H1 (cell line): ENCODE measurements at regions not wholly inside any gene's neighbourhood (a gene's known extent, or its start where the extent isn't known, plus 50 kb on each side); places are given as distances from the start of the nearest gene placed in this dataset.

Experiments
- CTCF ChIA-PET: fragments of 300-600 bp; sonication (Branson Sonifier 250); formaldehyde crosslinking; loops from one replicate; lab custom pipeline; 2021; ENCODE audit not compliant: partially characterized antibody; lab: Charles Lee
- POLR2A ChIA-PET: fragments of 300-600 bp; sonication (Branson Sonifier 250); formaldehyde crosslinking; loops from one replicate; lab custom pipeline; 2021; ENCODE audit warnings: inconsistent platforms; ENCODE audit not compliant: partially characterized antibody; lab: Charles Lee
- DNase-seq, 2 experiments: peaks; one replicate each; pipeline versions ENCODE4 v3.0.0 to v3.0.0-alpha.2; 2010 to 2022; ENCODE audit warnings: low spot score in 2 of 2, low read depth in 1 of 2, mixed read lengths in 1 of 2
- FAIRE-seq: peaks from 2 replicates; lab custom pipeline; 2011; peaks lifted over from hg19 to GRCh38; lab: Jason Lieb, UNC
- H2AFZ ChIP-seq: 2 replicates; pipeline ENCODE4 v1.8.1; 2012; ENCODE audit warnings: low read length, inconsistent platforms
- H2AK5ac ChIP-seq: 2 replicates; pipeline ENCODE4 v1.6.1; 2013; ENCODE audit warnings: low read depth, low read length
- H2BK120ac ChIP-seq: replicated peaks from 2 replicates; pipeline ENCODE3; 2013; ENCODE audit warnings: low read depth, low read length, inconsistent platforms
- H2BK12ac ChIP-seq: 2 replicates; pipeline ENCODE4 v1.6.1; 2013; ENCODE audit warnings: low read depth, low read length
- H2BK15ac ChIP-seq: 2 replicates; pipeline ENCODE4 v1.6.1; 2013; ENCODE audit warnings: low read length
- H2BK20ac ChIP-seq: 2 replicates; pipeline ENCODE4 v1.6.1; 2013; ENCODE audit warnings: low read length
- H2BK5ac ChIP-seq: 2 replicates; pipeline ENCODE4 v1.6.1; 2013; ENCODE audit warnings: low read depth, low read length
- H3K14ac ChIP-seq: 2 replicates; pipeline ENCODE4 v1.6.1; 2013; ENCODE audit warnings: inconsistent platforms; ENCODE audit not compliant: insufficient read length
- H3K18ac ChIP-seq: 2 replicates; pipeline ENCODE4 v1.6.1; 2013; ENCODE audit warnings: low read length; ENCODE audit errors: extremely low read depth
- H3K23ac ChIP-seq: 2 replicates; pipeline ENCODE4 v1.6.1; 2013; ENCODE audit warnings: inconsistent platforms; ENCODE audit not compliant: insufficient read length
- H3K23me2 ChIP-seq: 2 replicates; pipeline ENCODE4 v1.6.1; 2013; ENCODE audit warnings: low read depth, low read length
- H3K27ac ChIP-seq: 2 replicates; pipeline ENCODE4 v1.6.1; 2011; ENCODE audit warnings: low read depth, low read length, inconsistent platforms
- H3K27me3 ChIP-seq, 4 experiments: replicated peaks in 1 of 4; 1 replicate in 1 of 4; 2 replicates in 3 of 4; pipeline versions ENCODE4 v1.6.1 to v1.8.1; 2011 to 2013; ENCODE audit warnings: low read length in 3 of 4, mild to moderate bottlenecking in 3 of 4, inconsistent platforms in 2 of 4, mixed read lengths in 2 of 4, moderate library complexity in 1 of 4; ENCODE audit not compliant: control insufficient read depth in 3 of 4, insufficient read depth in 3 of 4; ENCODE audit errors: extremely low read depth in 1 of 4
- H3K36me3 ChIP-seq, 4 experiments: 2 replicates each; pipeline versions ENCODE4 v1.6.1 to v1.8.1; 2011 to 2013; ENCODE audit warnings: mild to moderate bottlenecking in 4 of 4, low read length in 3 of 4, moderate library complexity in 2 of 4, control low read depth in 1 of 4, inconsistent platforms in 1 of 4; ENCODE audit not compliant: insufficient read depth in 4 of 4, control insufficient read depth in 2 of 4
- H3K4ac ChIP-seq: replicated peaks from 2 replicates; pipeline ENCODE3; 2013; ENCODE audit warnings: low read length, low read depth, mixed read lengths, inconsistent platforms; ENCODE audit not compliant: insufficient read length
- H3K4me1 ChIP-seq, 4 experiments: replicated peaks in 1 of 4; 1 replicate in 1 of 4; 2 replicates in 3 of 4; pipeline versions ENCODE4 v1.6.1 to v1.8.1; 2011 to 2013; ENCODE audit warnings: low read length in 3 of 4, inconsistent platforms in 2 of 4, mixed read lengths in 1 of 4; ENCODE audit not compliant: insufficient read depth in 4 of 4, control insufficient read depth in 3 of 4
- H3K4me2 ChIP-seq, 2 experiments: 2 replicates each; pipeline versions ENCODE4 v1.6.1 to v1.8.1; 2011 to 2013; ENCODE audit warnings: low read depth in 2 of 2, low read length in 2 of 2, control low read depth in 1 of 2, inconsistent platforms in 1 of 2, mild to moderate bottlenecking in 1 of 2; ENCODE audit not compliant: insufficient read depth in 1 of 2
- H3K4me3 ChIP-seq, 4 experiments: fragments of 200-600, 300-600 bp in 1 of 4; sonication (generic), shearing (Covaris generic), sonication (Bioruptor Twin) in 1 of 4; 2 replicates each; pipeline versions ENCODE4 v1.5.1 to v1.8.1; 2011 to 2016; ENCODE audit warnings: low read length in 4 of 4, low read depth in 3 of 4, control low read depth in 2 of 4, inconsistent platforms in 2 of 4, mild to moderate bottlenecking in 2 of 4, mixed read lengths in 1 of 4, moderate library complexity in 1 of 4; ENCODE audit not compliant: insufficient read depth in 2 of 4; ENCODE audit errors: extremely low read depth in 1 of 4
- H3K56ac ChIP-seq: replicated peaks from 2 replicates; pipeline ENCODE3; 2013; ENCODE audit warnings: low read depth, mild to moderate bottlenecking, mixed read lengths, low read length, inconsistent platforms; ENCODE audit not compliant: insufficient read length
- H3K79me1 ChIP-seq: 2 replicates; pipeline ENCODE4 v1.6.1; 2013; ENCODE audit warnings: low read depth, low read length, control low read depth
- H3K79me2 ChIP-seq, 2 experiments: 2 replicates each; pipeline versions ENCODE4 v1.6.1 to v1.8.1; 2012 to 2013; ENCODE audit warnings: low read length in 2 of 2, mild to moderate bottlenecking in 2 of 2, inconsistent platforms in 1 of 2; ENCODE audit not compliant: insufficient read depth in 2 of 2, control insufficient read depth in 1 of 2
- H3K9ac ChIP-seq, 4 experiments: replicated peaks in 1 of 4; 1 replicate in 1 of 4; 2 replicates in 3 of 4; pipeline versions ENCODE4 v1.6.1 to v1.8.1; 2011 to 2013; ENCODE audit warnings: low read depth in 3 of 4, low read length in 3 of 4, control low read depth in 2 of 4, mild to moderate bottlenecking in 2 of 4, moderate library complexity in 2 of 4, inconsistent platforms in 1 of 4; ENCODE audit errors: extremely low read depth in 1 of 4
- H3K9me3 ChIP-seq, 2 experiments: 2 replicates each; pipeline versions ENCODE4 v1.6.1 to v1.8.1; 2012 to 2013; ENCODE audit warnings: mild to moderate bottlenecking in 2 of 2, moderate library complexity in 2 of 2, control low read depth in 1 of 2, inconsistent platforms in 1 of 2, low read depth in 1 of 2, low read length in 1 of 2, mixed read lengths in 1 of 2; ENCODE audit not compliant: insufficient read depth in 2 of 2
- H4K20me1 ChIP-seq, 2 experiments: replicated peaks in 1 of 2; 2 replicates each; pipeline versions ENCODE3 to v1.8.1; 2011 to 2013; ENCODE audit warnings: inconsistent platforms in 2 of 2, low read length in 2 of 2, mild to moderate bottlenecking in 1 of 2; ENCODE audit not compliant: insufficient read depth in 2 of 2, control insufficient read depth in 1 of 2
- H4K5ac ChIP-seq: 2 replicates; pipeline ENCODE4 v1.6.1; 2013; ENCODE audit warnings: low read length, low read depth, mixed read lengths, inconsistent platforms; ENCODE audit not compliant: insufficient read length
- H4K8ac ChIP-seq: 2 replicates; pipeline ENCODE4 v1.8.0; 2013; ENCODE audit warnings: mild to moderate bottlenecking, moderate library complexity, low read length, inconsistent platforms; ENCODE audit not compliant: insufficient read depth; ENCODE audit errors: extremely low read depth
- H4K91ac ChIP-seq: replicated peaks from 2 replicates; pipeline ENCODE3; 2013; ENCODE audit warnings: low read length, mixed read lengths, inconsistent platforms; ENCODE audit not compliant: insufficient read length
- BCL11A ChIP-seq, 2 experiments: IDR thresholded peaks; one replicate each; pipeline ENCODE4 v1.6.1; 2011; ENCODE audit warnings: low read depth in 2 of 2, low read length in 2 of 2, mild to moderate bottlenecking in 2 of 2
- EGR1 ChIP-seq: IDR thresholded peaks from 2 replicates; pipeline ENCODE4 v1.6.1; 2011; ENCODE audit warnings: low read depth, low read length, borderline replicate concordance
- EP300 ChIP-seq, 2 experiments: IDR thresholded peaks; 1 replicate in 1 of 2; 2 replicates in 1 of 2; pipeline ENCODE4 v1.6.1; 2011 to 2012; ENCODE audit warnings: low read depth in 2 of 2, low read length in 2 of 2, mild to moderate bottlenecking in 2 of 2, borderline replicate concordance in 1 of 2, inconsistent platforms in 1 of 2, moderate library complexity in 1 of 2
- GTF2F1 ChIP-seq: IDR thresholded peaks from 2 replicates; pipeline ENCODE4 v1.6.1; 2012; ENCODE audit warnings: low read depth, low read length, improper control_type of control experiment, borderline replicate concordance
- KDM5A ChIP-seq: fragments of 200-600 bp; IDR thresholded peaks from 2 replicates; pipeline ENCODE4 v1.7.1; 2012; ENCODE audit warnings: mild to moderate bottlenecking, low read length, inconsistent platforms, mixed read lengths
- POU5F1 ChIP-seq: IDR thresholded peaks from 2 replicates; pipeline ENCODE4 v1.6.1; 2011; ENCODE audit warnings: low read depth, mild to moderate bottlenecking, low read length, moderate library complexity
- RFX5 ChIP-seq: IDR thresholded peaks from 2 replicates; pipeline ENCODE4 v1.6.1; 2011; ENCODE audit warnings: low read depth, low read length, improper control_type of control experiment, borderline replicate concordance
- SIRT6 ChIP-seq: IDR thresholded peaks from one replicate; pipeline ENCODE4 v1.7.1; 2012; ENCODE audit warnings: low read length, inconsistent platforms
- SP2 ChIP-seq: IDR thresholded peaks from 2 replicates; pipeline ENCODE4 v1.6.1; 2012; ENCODE audit warnings: mild to moderate bottlenecking, low read length, inconsistent platforms
- WGBS, 2 experiments: shearing (Covaris generic) in 1 of 2; methylation state at CpG; one replicate each; pipeline versions ENCODE4 v1.1.6 to v1.1.7; 2013 to 2015; ENCODE audit warnings: low lambda C conversion rate in 2 of 2, mixed read lengths in 2 of 2, inconsistent platforms in 1 of 2, low coverage in 1 of 2, missing lambda C conversion rate in 1 of 2; ENCODE audit not compliant: insufficient replicate concordance in 2 of 2, insufficient coverage in 1 of 2, insufficient read length in 1 of 2; ENCODE audit errors: extremely low coverage in 1 of 2, missing lambda C conversion rate in 1 of 2; 5-methylcytosine and 5-hydroxymethylcytosine counted together

DNA sequence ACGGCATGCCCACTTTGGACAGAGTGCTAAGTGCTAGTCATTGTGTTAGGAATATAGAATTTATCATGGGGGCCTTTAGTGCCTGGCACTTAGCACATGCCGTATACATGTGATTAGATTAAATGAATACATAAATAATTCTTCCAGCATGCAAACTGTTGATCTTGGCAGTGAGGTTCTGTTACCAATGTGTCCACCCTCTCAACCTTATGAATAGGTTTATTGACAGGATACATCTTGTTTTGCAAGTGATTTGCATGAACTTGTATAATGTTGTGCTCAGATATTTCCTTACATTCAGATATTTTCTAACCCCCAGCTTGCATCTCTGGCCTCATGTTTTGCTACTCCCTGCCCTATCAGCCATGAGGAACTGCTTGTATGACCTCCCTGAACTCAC lies 60.3 kb upstream of the ZNF648 start:
- Histone ChIP-seq H2BK12ac (no peak overlapping the region), H3K4me2 (no peak overlapping the region), H3K36me3 (no peaks in the 10 kb centered on the region), H3K4me3 (no peak overlapping the region), H2BK15ac (no peak overlapping the region), H2BK5ac (no peak overlapping the region), H2AFZ (peak overlapping the region; percentile 52; the same call in 1 of the 2 replicates), H4K20me1 (no peaks in the 10 kb centered on the region), H4K5ac (no peak overlapping the region), H3K4me1 (no peaks in the 10 kb centered on the region), H3K27me3 (no peaks in the 10 kb centered on the region), H3K14ac (no peak overlapping the region), H3K27ac (no peak overlapping the region), H2BK120ac (no peak overlapping the region), H3K79me2 (no peaks in the 10 kb centered on the region), H4K8ac (no peak overlapping the region), H4K91ac (no peak overlapping the region), H3K56ac (no peak overlapping the region), H3K4ac (no peak overlapping the region), H3K23ac (no peak overlapping the region), H3K79me1 (no peaks in the 10 kb centered on the region), H3K9ac (no peak overlapping the region), H2AK5ac (no peak overlapping the region), H3K9me3 (no peaks in the 10 kb centered on the region), H3K23me2 (no peaks in the 10 kb centered on the region), H2BK20ac (no peak overlapping the region), H3K18ac (no peak overlapping the region)
- no peak for TF ChIP-seq KDM5A
- TF ChIP-seq SIRT6: no peak
- TF ChIP-seq EGR1: no peak
- no peak for TF ChIP-seq POU5F1
- TF ChIP-seq SP2: no peak
- TF ChIP-seq EP300 (IDR thresholded peaks at IDR 0.05; ENCODE audit: borderline replicate concordance in 1 of 2, low read depth in 2 of 2, low read length in 2 of 2): no peak
- no peak for TF ChIP-seq GTF2F1
- TF ChIP-seq RFX5: no peak
- no peak for TF ChIP-seq BCL11A (IDR thresholded peaks at IDR 0.05; ENCODE audit: low read depth in 2 of 2, low read length in 2 of 2)
- 91% methylated on average over 2 of the region's 2 CpGs; no CpG with 5 or more reads in 1 of the 2 experiments for WGBS, 2 experiments
- FAIRE-seq (no peak), DNase-seq (no peak)
- POLR2A ChIA-PET: interaction anchor here (0.6 kb wide), 1 partner anchor 535 kb away, joined by 3 read pairs; no protein-coding TSS in a partner anchor
- CTCF ChIA-PET: interaction anchor here (0.7 to 2.4 kb wide), 5 partner anchors 10 to 284 kb away, joined by 3 to 6 read pairs (median 3); no protein-coding TSS in a partner anchor
